ENCODE measurements at regions not wholly inside any gene's neighbourhood (a gene's known extent, or its start where the extent isn't known, plus 50 kb on each side); places are given as distances from the start of the nearest gene placed in this dataset.
A peak's percentile ranks its signal among the peaks of the same experiment; 100 is the strongest.
"Not testable (repeated sequence)": the region's sequence is repeated elsewhere in the genome, so short reads cannot be mapped to it uniquely, and the experiment has no call there.

DNA sequence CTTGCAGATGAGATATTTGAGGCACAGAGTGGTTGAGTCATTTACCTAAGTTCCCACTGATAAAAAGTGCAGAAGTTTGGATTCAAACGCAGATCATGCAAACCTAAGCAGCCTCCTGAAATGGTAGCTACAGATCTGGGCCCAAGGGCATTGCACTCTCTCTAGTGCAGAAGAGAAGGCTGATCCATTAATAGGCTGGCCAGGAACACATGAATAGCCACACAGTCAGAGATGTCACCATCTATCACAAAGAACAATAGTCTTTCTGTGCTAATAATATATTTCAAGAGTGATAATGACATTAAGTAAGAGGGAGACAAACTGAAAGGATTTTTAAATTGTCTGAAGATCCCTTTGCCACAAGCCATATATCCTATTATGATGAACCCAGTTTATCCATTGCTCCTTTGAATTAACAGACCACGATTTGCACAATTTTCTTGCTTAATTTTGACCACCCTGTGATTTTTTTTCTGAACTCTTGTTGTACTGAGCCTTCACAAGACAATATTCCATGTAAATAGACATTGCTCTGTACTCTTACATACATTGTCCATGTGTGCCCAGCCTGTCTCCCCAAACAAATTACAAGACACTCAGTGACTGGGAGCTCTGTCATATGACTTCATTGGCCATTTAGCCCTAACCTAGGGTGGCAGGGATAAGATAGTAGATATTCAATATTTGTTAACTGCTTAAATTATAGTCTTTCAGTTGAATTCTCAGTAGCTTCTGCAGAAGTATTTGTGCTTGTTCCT lies 112.4 kb upstream of the RBPJ start:
- H3K4me1 ChIP-seq (ENCODE audit: insufficient read depth), result no peaks in the 10 kb centered on the region
- no peak overlapping the region for H3K4me3 ChIP-seq (ENCODE audit: low read depth, low read length)
- H3K27ac ChIP-seq (ENCODE audit: low read depth), result no peak overlapping the region
- no peak for DNase-seq (ENCODE audit: extremely low spot score)
- H3K36me3 ChIP-seq (ENCODE audit: insufficient read depth), result no peaks in the 10 kb centered on the region
- WGBS, result 45% methylated on average over 2 of the region's 2 CpGs

DNA sequence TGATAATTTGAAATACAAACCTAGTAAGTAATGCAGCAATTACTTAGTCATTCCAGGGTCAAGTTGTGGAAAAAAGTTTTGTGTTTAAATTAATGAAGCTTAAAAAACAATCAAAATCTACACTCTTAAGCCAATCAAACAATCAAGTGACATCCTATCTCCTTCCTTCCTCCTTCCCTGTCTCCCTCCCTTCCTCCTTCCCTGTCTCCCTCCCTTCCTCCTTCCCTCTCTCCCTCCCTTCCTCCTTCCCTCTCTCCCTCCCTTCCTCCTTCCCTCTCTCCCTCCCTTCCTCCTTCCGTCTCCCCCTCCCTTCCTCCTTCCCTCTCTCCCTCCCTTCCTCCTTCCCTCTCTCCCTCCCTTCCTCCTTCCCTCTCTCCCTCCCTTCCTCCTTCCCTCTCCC lies 111.4 kb upstream of the RBPJ start:
- not testable (repeated sequence) for H3K4me1 ChIP-seq (ENCODE audit: insufficient read depth); H3K4me3 ChIP-seq (ENCODE audit: low read depth, low read length); H3K36me3 ChIP-seq (ENCODE audit: insufficient read depth); DNase-seq (ENCODE audit: extremely low spot score); H3K27ac ChIP-seq (ENCODE audit: low read depth)
- WGBS, result 70% methylated on average over 1 of the region's 1 CpG

DNA sequence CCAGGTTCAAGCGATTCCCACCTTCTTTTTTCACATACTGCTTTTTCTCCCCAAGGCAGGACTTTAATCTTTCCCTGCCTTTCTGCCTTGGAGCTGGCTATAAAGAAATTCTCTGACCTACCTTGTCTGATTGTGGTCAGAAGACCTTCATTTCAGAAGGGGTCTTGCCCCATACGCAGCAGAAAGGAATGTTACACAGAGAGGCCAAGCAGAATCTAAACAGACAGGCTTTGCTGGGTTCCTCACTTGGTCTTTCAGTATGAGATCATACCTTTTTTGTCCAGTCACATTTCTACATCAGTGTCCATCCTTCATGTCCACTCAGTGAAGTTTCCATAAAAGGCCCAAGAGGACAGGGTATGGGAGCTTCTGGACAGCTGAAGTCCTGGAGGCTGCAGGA lies 108.3 kb upstream of the RBPJ start:
- Histone ChIP-seq H3K36me3 (ENCODE audit: insufficient read depth) (no peaks in the 10 kb centered on the region), H3K4me1 (ENCODE audit: insufficient read depth) (peaks cover 1% of the 10 kb centered on the region), H3K27ac (ENCODE audit: low read depth) (no peak overlapping the region), H3K4me3 (ENCODE audit: low read depth, low read length) (no peak overlapping the region)
- DNase-seq (ENCODE audit: extremely low spot score), result no peak
- WGBS, result 96% methylated on average over 2 of the region's 2 CpGs

DNA sequence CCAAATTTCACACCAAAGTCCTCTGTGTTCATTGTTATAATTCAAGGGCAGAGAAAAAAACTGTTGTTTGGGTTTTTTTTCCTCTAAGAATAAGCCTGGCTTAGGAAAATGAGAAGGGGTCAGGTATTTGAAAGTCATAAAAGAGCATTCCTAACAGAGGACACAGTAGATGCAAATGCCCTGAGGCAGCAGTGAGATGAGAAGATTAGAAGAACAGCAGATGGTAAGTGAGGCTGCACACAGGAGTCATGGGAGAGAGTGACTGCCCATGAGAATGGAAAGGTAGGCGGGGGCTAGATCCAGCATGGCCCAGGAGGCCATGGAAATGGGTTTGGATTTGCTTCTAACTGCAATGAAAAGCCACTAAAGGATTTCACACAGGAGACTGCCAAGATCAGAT lies 107.5 kb upstream of the RBPJ start:
- H3K36me3 ChIP-seq (ENCODE audit: insufficient read depth), result no peaks in the 10 kb centered on the region
- no peak for DNase-seq (ENCODE audit: extremely low spot score)

DNA sequence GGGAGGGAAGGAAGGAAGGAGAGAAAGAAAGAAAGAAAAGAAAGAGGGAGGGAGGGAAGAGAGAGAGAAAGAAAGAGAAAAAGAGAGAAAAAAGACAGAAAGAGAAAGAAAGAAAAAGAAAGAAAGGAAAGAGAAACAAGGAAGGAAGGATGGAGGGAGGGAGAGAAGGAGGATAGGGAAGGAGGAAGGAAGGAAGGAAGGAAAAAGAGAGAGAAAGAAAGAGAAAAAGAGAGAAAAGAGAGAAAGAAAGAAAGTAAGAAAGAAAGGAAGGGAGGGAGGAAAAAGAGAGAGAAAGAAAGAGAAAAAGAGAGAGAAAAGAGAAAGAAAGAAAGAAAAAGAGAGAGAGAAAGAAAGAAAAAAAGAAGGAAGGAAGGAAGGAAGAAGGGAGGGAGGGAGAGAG lies 105.8 kb upstream of the RBPJ start:
- no peak for DNase-seq (ENCODE audit: extremely low spot score)
- H3K4me1 ChIP-seq (ENCODE audit: insufficient read depth), result peaks cover 1% of the 10 kb centered on the region
- H3K36me3 ChIP-seq (ENCODE audit: insufficient read depth), result no peaks in the 10 kb centered on the region
- H3K27ac ChIP-seq (ENCODE audit: low read depth), result no peak overlapping the region
- H3K4me3 ChIP-seq (ENCODE audit: low read depth, low read length), result no peak overlapping the region

More for the DNA sequence above, 107.5 kb upstream of the RBPJ start:
- 98% methylated on average over 1 of the region's 1 CpG for WGBS
- H3K4me1 ChIP-seq (ENCODE audit: insufficient read depth), result peaks cover 1% of the 10 kb centered on the region
- no peak overlapping the region for H3K4me3 ChIP-seq (ENCODE audit: low read depth, low read length)
- no peak overlapping the region for H3K27ac ChIP-seq (ENCODE audit: low read depth)

GRCh38 chr4:26215725-26216124 lies 105.1 kb upstream of the RBPJ start:
- Histone ChIP-seq H3K36me3 (ENCODE audit: insufficient read depth) (no peaks in the 10 kb centered on the region), H3K27ac (ENCODE audit: low read depth) (no peak overlapping the region), H3K4me3 (ENCODE audit: low read depth, low read length) (no peak overlapping the region), H3K4me1 (ENCODE audit: insufficient read depth) (peaks cover 1% of the 10 kb centered on the region)
- 92% methylated on average over 7 of the region's 7 CpGs for WGBS
- DNase-seq (ENCODE audit: extremely low spot score), result no peak

DNA sequence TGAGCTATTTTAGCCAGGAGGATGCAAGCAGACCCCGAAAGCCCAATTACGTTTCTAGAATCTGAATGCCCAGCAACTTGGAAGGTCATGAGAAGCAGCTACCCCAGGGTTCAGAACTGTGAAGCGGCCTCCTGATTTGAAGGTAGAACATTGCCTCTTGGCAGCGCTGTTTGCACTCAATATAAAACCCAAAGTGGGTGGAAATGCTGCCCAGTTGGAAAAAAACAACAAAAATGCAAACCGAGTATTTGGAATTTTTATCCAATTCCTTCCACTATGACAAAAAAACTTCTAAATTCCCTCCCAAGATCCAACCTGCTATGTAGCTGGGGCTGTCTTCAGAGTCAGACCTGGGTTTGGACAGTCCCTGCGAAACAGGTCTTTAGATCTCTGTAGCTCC lies 103.3 kb upstream of the RBPJ start:
- WGBS, result 82% methylated on average over 6 of the region's 6 CpGs
- Histone ChIP-seq H3K27ac (ENCODE audit: low read depth) (peak overlapping the region; percentile 3), H3K4me3 (ENCODE audit: low read depth, low read length) (no peak overlapping the region), H3K36me3 (ENCODE audit: insufficient read depth) (no peaks in the 10 kb centered on the region), H3K4me1 (ENCODE audit: insufficient read depth) (peaks cover 1% of the 10 kb centered on the region)
- no peak for DNase-seq (ENCODE audit: extremely low spot score)

DNA sequence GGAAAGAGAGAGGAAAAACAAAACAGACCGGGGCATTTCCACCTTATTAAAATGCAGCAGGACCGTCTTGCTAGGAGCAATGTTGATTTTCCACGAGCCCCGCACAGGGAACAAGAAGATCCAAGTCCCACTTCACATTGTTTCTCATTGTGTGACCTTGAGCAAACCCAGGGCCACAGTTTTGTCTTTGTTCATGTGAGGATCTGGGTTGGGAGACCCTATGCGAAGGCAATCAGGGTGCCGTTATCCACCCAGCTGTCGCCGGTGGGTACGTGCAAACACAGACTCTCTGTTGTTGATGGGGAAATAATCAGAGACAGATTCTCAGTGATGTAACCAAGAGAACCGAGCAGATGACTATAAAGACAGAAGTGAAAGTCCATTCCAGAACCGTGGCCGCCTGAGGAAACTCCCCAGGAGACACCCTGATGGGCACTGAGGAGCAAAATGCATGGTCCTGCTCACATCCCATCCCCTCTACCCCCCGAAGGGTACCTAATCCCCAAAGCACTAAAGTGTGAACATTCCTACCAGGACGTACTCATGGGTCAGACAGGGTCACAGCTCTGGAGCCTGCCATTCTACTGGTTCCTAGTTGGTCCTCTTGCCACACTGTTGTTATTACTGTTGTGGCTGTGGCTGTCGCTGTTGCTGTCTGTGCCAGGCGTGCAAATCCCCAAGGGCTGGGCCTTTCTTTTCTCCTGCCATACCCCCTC lies 102.7 kb upstream of the RBPJ start:
- Histone ChIP-seq H3K36me3 (ENCODE audit: insufficient read depth) (no peaks in the 10 kb centered on the region), H3K4me3 (ENCODE audit: low read depth, low read length) (no peak overlapping the region), H3K4me1 (ENCODE audit: insufficient read depth) (peaks cover 1% of the 10 kb centered on the region), H3K27ac (ENCODE audit: low read depth) (peak overlapping the region; percentile 3)
- DNase-seq (ENCODE audit: extremely low spot score), result no peak
- 59% methylated on average over 16 of the region's 16 CpGs for WGBS

DNA sequence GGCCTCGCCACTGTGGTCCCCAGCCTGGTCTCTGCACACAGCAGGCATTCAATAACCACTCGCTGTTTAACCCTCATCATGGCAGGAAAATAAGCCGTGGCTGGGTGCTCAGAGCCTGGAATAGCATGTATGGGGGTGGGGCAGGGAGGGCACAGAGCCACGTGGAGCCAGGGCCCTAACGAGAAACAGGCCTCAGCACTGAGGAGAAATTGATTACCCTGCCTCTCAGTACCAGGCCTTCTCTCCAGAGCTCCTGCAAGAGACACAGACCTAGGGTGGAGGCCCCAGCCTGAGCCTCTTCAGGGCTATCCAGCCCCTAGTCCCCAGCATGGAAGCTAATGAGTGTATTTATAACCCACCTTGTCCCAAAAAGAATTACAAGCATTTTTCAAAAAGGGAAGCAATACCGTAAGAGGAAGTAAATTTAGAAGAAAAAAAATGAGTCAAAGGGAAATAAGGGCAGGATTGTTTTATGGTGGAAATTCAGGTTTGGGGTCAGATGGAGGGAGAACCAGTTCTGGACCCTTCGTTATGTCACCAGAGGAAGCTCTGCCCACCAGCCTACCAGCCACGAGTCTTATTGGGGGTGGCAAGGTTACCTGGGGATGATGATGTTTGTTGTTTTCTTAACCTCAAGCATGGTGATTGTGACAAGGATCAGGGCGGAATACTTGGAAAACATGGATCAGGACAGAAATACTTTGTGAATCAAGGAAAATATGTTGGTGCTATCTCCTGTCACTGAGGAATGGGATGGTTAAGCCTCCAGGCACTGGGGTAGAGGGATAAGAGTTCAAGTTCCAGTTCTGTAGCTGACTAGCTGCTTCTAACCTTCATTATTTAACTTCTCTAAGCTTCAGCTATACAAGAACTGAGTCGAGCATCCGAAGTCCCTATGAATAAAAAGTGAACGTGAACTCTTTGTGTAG lies 101.9 kb upstream of the RBPJ start:
- DNase-seq (ENCODE audit: extremely low spot score), result no peak
- Histone ChIP-seq H3K4me1 (ENCODE audit: insufficient read depth) (peaks cover 1% of the 10 kb centered on the region), H3K4me3 (ENCODE audit: low read depth, low read length) (no peak overlapping the region), H3K36me3 (ENCODE audit: insufficient read depth) (no peaks in the 10 kb centered on the region), H3K27ac (ENCODE audit: low read depth) (no peak overlapping the region)
- WGBS, result 77% methylated on average over 12 of the region's 12 CpGs

- H3K36me3 ChIP-seq (ENCODE audit: insufficient read depth), result no peaks in the 10 kb centered on the region
- no peak overlapping the region for H3K27ac ChIP-seq (ENCODE audit: low read depth)
- DNase-seq (ENCODE audit: extremely low spot score), result no peak
- H3K4me1 ChIP-seq (ENCODE audit: insufficient read depth), result peaks cover 1% of the 10 kb centered on the region
- no peak overlapping the region for H3K4me3 ChIP-seq (ENCODE audit: low read depth, low read length)
- WGBS, result 60% methylated on average over 4 of the region's 4 CpGs
Observed at GRCh38 chr4:26220696-26221095, 100.1 kb upstream of the RBPJ start.

DNA sequence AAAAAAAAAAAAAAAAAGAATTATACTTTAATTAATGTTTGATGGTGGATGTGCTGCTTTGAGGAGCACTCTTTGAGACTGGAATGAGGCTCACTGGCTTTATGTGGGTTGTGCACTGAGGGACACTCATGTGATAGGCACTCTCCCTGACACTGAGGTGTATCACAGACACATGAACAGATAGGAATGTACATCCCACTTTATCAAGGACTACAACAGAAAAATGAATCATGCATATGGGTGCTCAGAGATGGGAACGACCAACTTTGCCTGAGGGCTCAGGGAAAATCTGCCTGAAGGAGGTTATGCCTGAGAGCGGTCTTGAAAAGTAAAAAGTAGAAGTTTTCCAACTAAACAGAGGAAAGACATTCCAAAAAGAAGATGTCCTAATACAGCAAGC lies 97.7 kb upstream of the RBPJ start:
- DNase-seq (ENCODE audit: extremely low spot score), result no peak
- Histone ChIP-seq H3K4me3 (ENCODE audit: low read depth, low read length) (no peak overlapping the region), H3K4me1 (ENCODE audit: insufficient read depth) (no peaks in the 10 kb centered on the region), H3K36me3 (ENCODE audit: insufficient read depth) (no peaks in the 10 kb centered on the region), H3K27ac (ENCODE audit: low read depth) (no peak overlapping the region)
- 93% methylated on average over 2 of the region's 2 CpGs for WGBS

DNA sequence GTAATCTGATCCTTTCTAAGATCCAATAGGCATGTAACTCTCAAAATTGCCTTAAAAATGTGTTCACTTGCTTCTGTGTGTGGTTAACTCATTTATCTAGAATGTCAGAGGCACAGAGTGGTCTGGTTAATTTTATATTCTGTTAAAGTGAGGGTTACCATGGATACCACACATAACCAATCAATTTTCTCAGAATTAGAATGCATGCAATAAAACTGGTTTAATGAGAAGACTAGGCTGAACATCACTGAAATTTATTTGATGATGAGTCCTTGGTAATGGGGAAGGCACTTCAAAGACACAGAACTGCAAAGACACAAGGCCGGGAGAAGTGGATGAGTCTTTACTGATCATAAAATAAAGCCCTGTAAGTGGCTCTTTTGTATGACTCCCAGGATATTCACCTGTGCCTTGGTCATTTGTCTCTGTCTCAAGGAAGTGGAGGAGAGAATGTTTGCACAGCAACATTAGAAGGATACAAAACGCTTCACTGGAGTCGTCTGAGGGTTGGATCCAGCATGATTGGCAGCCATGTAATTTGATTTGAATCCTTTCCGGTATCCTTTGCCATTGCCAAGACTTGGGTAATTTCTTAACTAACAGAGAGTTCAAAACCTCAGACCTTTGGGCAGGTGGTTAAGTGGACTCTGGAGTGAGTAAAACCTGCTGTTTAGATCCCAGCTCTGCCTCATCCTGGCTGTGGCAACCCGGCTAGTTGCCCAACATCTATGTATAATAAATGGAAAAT lies 94.0 kb upstream of the RBPJ start:
- Histone ChIP-seq H3K27ac (ENCODE audit: low read depth) (no peak overlapping the region), H3K4me1 (ENCODE audit: insufficient read depth) (no peaks in the 10 kb centered on the region), H3K36me3 (ENCODE audit: insufficient read depth) (no peaks in the 10 kb centered on the region), H3K4me3 (ENCODE audit: low read depth, low read length) (no peak overlapping the region)
- no peak for DNase-seq (ENCODE audit: extremely low spot score)
- WGBS, result 84% methylated on average over 5 of the region's 5 CpGs

DNA sequence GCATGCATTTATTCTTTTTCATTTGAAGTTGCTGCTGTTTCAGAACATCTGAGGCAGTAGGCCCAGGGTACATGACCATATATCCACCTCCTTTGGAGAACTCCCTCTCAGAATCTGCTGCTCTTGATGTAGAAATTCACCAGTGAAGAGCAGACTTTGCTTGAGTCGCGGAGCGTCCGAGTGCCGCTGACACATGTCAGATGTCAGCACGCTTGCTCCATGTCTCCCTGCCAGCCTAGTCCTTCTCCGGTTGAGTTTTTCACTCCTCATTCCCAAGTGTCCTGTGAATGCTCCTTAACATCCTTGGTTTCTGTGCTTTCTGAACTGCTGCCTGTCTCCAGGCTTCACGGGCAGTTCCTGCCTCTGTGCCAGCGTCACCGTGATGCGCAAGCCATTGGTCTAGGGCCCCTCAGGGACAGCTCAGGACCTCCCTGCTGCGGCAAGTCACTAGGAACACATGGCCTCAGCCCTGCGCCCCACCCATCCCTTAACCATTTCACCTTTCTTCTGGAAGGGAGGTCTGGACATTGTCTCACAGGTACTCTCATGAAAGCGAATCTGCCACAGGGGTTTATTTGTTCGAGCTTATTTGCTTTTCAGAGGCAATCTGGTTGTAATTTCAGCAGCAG lies 93.1 kb upstream of the RBPJ start:
- no peak overlapping the region for H3K4me3 ChIP-seq (ENCODE audit: low read depth, low read length)
- no peak overlapping the region for H3K27ac ChIP-seq (ENCODE audit: low read depth)
- H3K36me3 ChIP-seq (ENCODE audit: insufficient read depth), result no peaks in the 10 kb centered on the region
- 85% methylated on average over 15 of the region's 15 CpGs for WGBS
- no peaks in the 10 kb centered on the region for H3K4me1 ChIP-seq (ENCODE audit: insufficient read depth)
- no peak for DNase-seq (ENCODE audit: extremely low spot score)

Data from urinary bladder (tissue), 3 donors.